Vagina (tissue), 2 donors: ENCODE measurements at regions not wholly inside any gene's neighbourhood (a gene's known extent, or its start where the extent isn't known, plus 50 kb on each side); places are given as distances from the start of the nearest gene placed in this dataset.

Experiments used
- POLR2A ChIP-seq, 2 donors: fragments of 450-650 bp; IDR thresholded peaks; one replicate each; pipeline ENCODE4 v1.6.1; 2017; ENCODE audit warnings: antibody characterized with exemption in 2 of 2, mild to moderate bottlenecking in 2 of 2, moderate library complexity in 2 of 2
- TF ChIP-seq, protein P1 (sequence below), 3 experiments: fragments of 450-650 bp in 2 of 3; fragments of 200-600 bp in 1 of 3; sonication (generic) in 1 of 3; IDR thresholded peaks; one replicate each; pipeline ENCODE4 v1.5.1; 2017 to 2019; ENCODE audit warnings: antibody characterized with exemption in 3 of 3, mild to moderate bottlenecking in 2 of 3, moderate library complexity in 2 of 3

GRCh38 chr9:84140535-84141101 is 160.0 kb downstream of the RMI1 start:
- no peak for TF ChIP-seq POLR2A (IDR thresholded peaks at IDR 0.05)
- TF ChIP-seq, protein P1, sequence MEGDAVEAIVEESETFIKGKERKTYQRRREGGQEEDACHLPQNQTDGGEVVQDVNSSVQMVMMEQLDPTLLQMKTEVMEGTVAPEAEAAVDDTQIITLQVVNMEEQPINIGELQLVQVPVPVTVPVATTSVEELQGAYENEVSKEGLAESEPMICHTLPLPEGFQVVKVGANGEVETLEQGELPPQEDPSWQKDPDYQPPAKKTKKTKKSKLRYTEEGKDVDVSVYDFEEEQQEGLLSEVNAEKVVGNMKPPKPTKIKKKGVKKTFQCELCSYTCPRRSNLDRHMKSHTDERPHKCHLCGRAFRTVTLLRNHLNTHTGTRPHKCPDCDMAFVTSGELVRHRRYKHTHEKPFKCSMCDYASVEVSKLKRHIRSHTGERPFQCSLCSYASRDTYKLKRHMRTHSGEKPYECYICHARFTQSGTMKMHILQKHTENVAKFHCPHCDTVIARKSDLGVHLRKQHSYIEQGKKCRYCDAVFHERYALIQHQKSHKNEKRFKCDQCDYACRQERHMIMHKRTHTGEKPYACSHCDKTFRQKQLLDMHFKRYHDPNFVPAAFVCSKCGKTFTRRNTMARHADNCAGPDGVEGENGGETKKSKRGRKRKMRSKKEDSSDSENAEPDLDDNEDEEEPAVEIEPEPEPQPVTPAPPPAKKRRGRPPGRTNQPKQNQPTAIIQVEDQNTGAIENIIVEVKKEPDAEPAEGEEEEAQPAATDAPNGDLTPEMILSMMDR (IDR thresholded peaks at IDR 0.05) = no peak
